ENCODE measurements at regions not wholly inside any gene's neighbourhood (a gene's known extent, or its start where the extent isn't known, plus 50 kb on each side); places are given as distances from the start of the nearest gene placed in this dataset.

- 0% methylated on average over 1 of the region's 1 CpG for WGBS (ENCODE audit: insufficient coverage)
- no peak for DNase-seq (ENCODE audit: low read depth in 4 of 6, low spot score in 6 of 6)
Observed at GRCh38 chr11:128085276-128085675, 502.1 kb downstream of the ETS1 start.

GRCh38 chr11:128082574-128082973, 504.8 kb downstream of the ETS1 start:
- Histone ChIP-seq H3K4me1 (ENCODE audit: control insufficient read depth, insufficient read depth, low read length) (no peaks in the 10 kb centered on the region), H3K36me3 (ENCODE audit: control insufficient read depth, insufficient read depth, low read length) (no peaks in the 10 kb centered on the region), H3K9me3 (ENCODE audit: control insufficient read depth, insufficient read depth, low read length) (no peaks in the 10 kb centered on the region), H3K27me3 (ENCODE audit: control insufficient read depth, insufficient read depth, low read length) (no peaks in the 10 kb centered on the region), H3K4me3 (ENCODE audit: low read depth, low read length) (no peak overlapping the region), H3K27ac (ENCODE audit: low read depth, low read length) (no peak overlapping the region)
- 100% methylated on average over 1 of the region's 2 CpGs for WGBS (ENCODE audit: insufficient coverage)
- DNase-seq (ENCODE audit: low read depth in 4 of 6, low spot score in 6 of 6), result no peak

More at GRCh38 chr11:128085276-128085675, 502.1 kb downstream of the ETS1 start:
- Histone ChIP-seq H3K4me1 (ENCODE audit: control insufficient read depth, insufficient read depth, low read length) (no peaks in the 10 kb centered on the region), H3K36me3 (ENCODE audit: control insufficient read depth, insufficient read depth, low read length) (no peaks in the 10 kb centered on the region), H3K27me3 (ENCODE audit: control insufficient read depth, insufficient read depth, low read length) (no peaks in the 10 kb centered on the region), H3K4me3 (ENCODE audit: low read depth, low read length) (no peak overlapping the region), H3K27ac (ENCODE audit: low read depth, low read length) (no peak overlapping the region), H3K9me3 (ENCODE audit: control insufficient read depth, insufficient read depth, low read length) (no peaks in the 10 kb centered on the region)

- DNase-seq (ENCODE audit: low read depth in 4 of 6, low spot score in 6 of 6), result no peak
- Histone ChIP-seq H3K9me3 (ENCODE audit: control insufficient read depth, insufficient read depth, low read length) (no peaks in the 10 kb centered on the region), H3K27me3 (ENCODE audit: control insufficient read depth, insufficient read depth, low read length) (no peaks in the 10 kb centered on the region), H3K4me1 (ENCODE audit: control insufficient read depth, insufficient read depth, low read length) (no peaks in the 10 kb centered on the region), H3K27ac (ENCODE audit: low read depth, low read length) (no peak overlapping the region), H3K36me3 (ENCODE audit: control insufficient read depth, insufficient read depth, low read length) (no peaks in the 10 kb centered on the region), H3K4me3 (ENCODE audit: low read depth, low read length) (no peak overlapping the region)
- no CpG with 5 or more reads among the region's 2 CpGs for WGBS (ENCODE audit: insufficient coverage)
Observed at GRCh38 chr11:128069665-128070064, 517.7 kb downstream of the ETS1 start.

GRCh38 chr11:128067780-128068179, 519.6 kb downstream of the ETS1 start:
- Histone ChIP-seq H3K36me3 (ENCODE audit: control insufficient read depth, insufficient read depth, low read length) (no peaks in the 10 kb centered on the region), H3K27ac (ENCODE audit: low read depth, low read length) (no peak overlapping the region), H3K4me3 (ENCODE audit: low read depth, low read length) (no peak overlapping the region), H3K9me3 (ENCODE audit: control insufficient read depth, insufficient read depth, low read length) (no peaks in the 10 kb centered on the region), H3K4me1 (ENCODE audit: control insufficient read depth, insufficient read depth, low read length) (no peaks in the 10 kb centered on the region), H3K27me3 (ENCODE audit: control insufficient read depth, insufficient read depth, low read length) (no peaks in the 10 kb centered on the region)
- WGBS (ENCODE audit: insufficient coverage), result 100% methylated on average over 1 of the region's 1 CpG
- DNase-seq (ENCODE audit: low read depth in 4 of 6, low spot score in 6 of 6), result no peak

- Histone ChIP-seq H3K4me1 (ENCODE audit: control insufficient read depth, insufficient read depth, low read length) (no peaks in the 10 kb centered on the region), H3K27me3 (ENCODE audit: control insufficient read depth, insufficient read depth, low read length) (no peaks in the 10 kb centered on the region), H3K27ac (ENCODE audit: low read depth, low read length) (no peak overlapping the region), H3K4me3 (ENCODE audit: low read depth, low read length) (no peak overlapping the region), H3K9me3 (ENCODE audit: control insufficient read depth, insufficient read depth, low read length) (no peaks in the 10 kb centered on the region), H3K36me3 (ENCODE audit: control insufficient read depth, insufficient read depth, low read length) (no peaks in the 10 kb centered on the region)
- peak in 2 of 6 donors; percentile 4 to 40 for DNase-seq (ENCODE audit: low read depth in 4 of 6, low spot score in 6 of 6)
- WGBS (ENCODE audit: insufficient coverage), result no CpG with 5 or more reads among the region's 1 CpG
Observed at GRCh38 chr11:128066399-128066798, 521.0 kb downstream of the ETS1 start.

GRCh38 chr11:128061281-128061871, 526.0 kb downstream of the ETS1 start:
- peak in 2 of 6 donors; percentile 16 to 55 for DNase-seq (ENCODE audit: low read depth in 4 of 6, low spot score in 6 of 6)
- Histone ChIP-seq H3K4me1 (ENCODE audit: control insufficient read depth, insufficient read depth, low read length) (no peaks in the 10 kb centered on the region), H3K4me3 (ENCODE audit: low read depth, low read length) (no peak overlapping the region), H3K9me3 (ENCODE audit: control insufficient read depth, insufficient read depth, low read length) (no peaks in the 10 kb centered on the region), H3K36me3 (ENCODE audit: control insufficient read depth, insufficient read depth, low read length) (no peaks in the 10 kb centered on the region), H3K27me3 (ENCODE audit: control insufficient read depth, insufficient read depth, low read length) (no peaks in the 10 kb centered on the region), H3K27ac (ENCODE audit: low read depth, low read length) (no peak overlapping the region)
- 35% methylated on average over 5 of the region's 5 CpGs for WGBS (ENCODE audit: insufficient coverage)

- H3K36me3 ChIP-seq (ENCODE audit: control insufficient read depth, insufficient read depth, low read length), result no peaks in the 10 kb centered on the region
- no peak for DNase-seq (ENCODE audit: low read depth in 4 of 6, low spot score in 6 of 6)
- no peaks in the 10 kb centered on the region for H3K9me3 ChIP-seq (ENCODE audit: control insufficient read depth, insufficient read depth, low read length)
- H3K4me1 ChIP-seq (ENCODE audit: control insufficient read depth, insufficient read depth, low read length), result no peaks in the 10 kb centered on the region
- H3K27me3 ChIP-seq (ENCODE audit: control insufficient read depth, insufficient read depth, low read length), result no peaks in the 10 kb centered on the region
- WGBS (ENCODE audit: insufficient coverage), result 100% methylated on average over 5 of the region's 5 CpGs
- no peak overlapping the region for H3K27ac ChIP-seq (ENCODE audit: low read depth, low read length)
- H3K4me3 ChIP-seq (ENCODE audit: low read depth, low read length), result no peak overlapping the region
Observed at GRCh38 chr11:128058580-128059208, 528.7 kb downstream of the ETS1 start.

- no peaks in the 10 kb centered on the region for H3K27me3 ChIP-seq (ENCODE audit: control insufficient read depth, insufficient read depth, low read length)
- WGBS (ENCODE audit: insufficient coverage), result 81% methylated on average over 2 of the region's 6 CpGs
- no peaks in the 10 kb centered on the region for H3K4me1 ChIP-seq (ENCODE audit: control insufficient read depth, insufficient read depth, low read length)
- no peaks in the 10 kb centered on the region for H3K36me3 ChIP-seq (ENCODE audit: control insufficient read depth, insufficient read depth, low read length)
- no peak for DNase-seq (ENCODE audit: low read depth in 4 of 6, low spot score in 6 of 6)
- no peak overlapping the region for H3K4me3 ChIP-seq (ENCODE audit: low read depth, low read length)
- H3K27ac ChIP-seq (ENCODE audit: low read depth, low read length), result no peak overlapping the region
- no peaks in the 10 kb centered on the region for H3K9me3 ChIP-seq (ENCODE audit: control insufficient read depth, insufficient read depth, low read length)
Observed at GRCh38 chr11:128057786-128058395, 529.5 kb downstream of the ETS1 start.

GRCh38 chr11:128055576-128056217, 531.7 kb downstream of the ETS1 start:
- H3K27ac ChIP-seq (ENCODE audit: low read depth, low read length), result no peak overlapping the region
- H3K27me3 ChIP-seq (ENCODE audit: control insufficient read depth, insufficient read depth, low read length), result no peaks in the 10 kb centered on the region
- no peaks in the 10 kb centered on the region for H3K9me3 ChIP-seq (ENCODE audit: control insufficient read depth, insufficient read depth, low read length)
- no peak overlapping the region for H3K4me3 ChIP-seq (ENCODE audit: low read depth, low read length)
- no peak for DNase-seq (ENCODE audit: low read depth in 4 of 6, low spot score in 6 of 6)
- H3K4me1 ChIP-seq (ENCODE audit: control insufficient read depth, insufficient read depth, low read length), result no peaks in the 10 kb centered on the region
- no CpG with 5 or more reads among the region's 3 CpGs for WGBS (ENCODE audit: insufficient coverage)
- no peaks in the 10 kb centered on the region for H3K36me3 ChIP-seq (ENCODE audit: control insufficient read depth, insufficient read depth, low read length)
